HG03521 (cell line): ENCODE measurements at regions not wholly inside any gene's neighbourhood (a gene's known extent, or its start where the extent isn't known, plus 50 kb on each side); places are given as distances from the start of the nearest gene placed in this dataset.
"Not testable (repeated sequence)": the region's sequence is repeated elsewhere in the genome, so short reads cannot be mapped to it uniquely, and the experiment has no call there.

Experiments used
- ATAC-seq: cut with Tn5 transposase; IDR thresholded peaks from one replicate; pipeline ENCODE4 v1.9.1; 2021; ENCODE audit warnings: mild to moderate bottlenecking, moderate library complexity; ENCODE audit not compliant: unreplicated experiment

DNA sequence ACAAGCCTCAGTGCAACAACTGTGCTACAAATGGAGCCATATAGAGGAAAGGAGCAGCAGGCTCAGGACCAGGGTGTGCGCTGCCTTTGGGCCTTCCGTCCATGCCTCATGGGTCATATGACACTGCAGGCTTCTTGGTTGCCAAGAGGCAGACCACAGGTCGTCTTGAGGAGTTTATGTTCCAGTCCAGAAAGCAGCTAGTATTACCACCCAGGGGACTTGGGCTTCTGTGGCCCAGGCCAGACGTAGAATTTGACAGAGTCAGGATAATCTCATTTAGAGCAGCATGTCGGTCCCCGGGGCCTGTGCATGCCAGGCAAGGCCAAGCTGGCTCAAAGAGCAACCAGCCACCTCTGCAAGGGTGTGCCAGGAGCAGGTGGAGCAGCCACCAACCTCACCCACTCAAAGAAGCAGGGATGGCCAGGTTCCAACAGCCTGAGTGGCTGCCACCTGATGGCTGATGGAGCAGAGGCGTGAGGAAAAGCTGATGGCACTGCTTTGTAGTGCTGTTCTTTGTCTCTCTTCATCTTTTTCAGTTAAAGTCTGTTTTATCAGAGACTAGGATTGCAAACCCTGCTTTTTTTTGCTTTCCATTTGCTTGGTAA is 109.1 kb downstream of the CCDC74A start:
- not testable (repeated sequence) for ATAC-seq

DNA sequence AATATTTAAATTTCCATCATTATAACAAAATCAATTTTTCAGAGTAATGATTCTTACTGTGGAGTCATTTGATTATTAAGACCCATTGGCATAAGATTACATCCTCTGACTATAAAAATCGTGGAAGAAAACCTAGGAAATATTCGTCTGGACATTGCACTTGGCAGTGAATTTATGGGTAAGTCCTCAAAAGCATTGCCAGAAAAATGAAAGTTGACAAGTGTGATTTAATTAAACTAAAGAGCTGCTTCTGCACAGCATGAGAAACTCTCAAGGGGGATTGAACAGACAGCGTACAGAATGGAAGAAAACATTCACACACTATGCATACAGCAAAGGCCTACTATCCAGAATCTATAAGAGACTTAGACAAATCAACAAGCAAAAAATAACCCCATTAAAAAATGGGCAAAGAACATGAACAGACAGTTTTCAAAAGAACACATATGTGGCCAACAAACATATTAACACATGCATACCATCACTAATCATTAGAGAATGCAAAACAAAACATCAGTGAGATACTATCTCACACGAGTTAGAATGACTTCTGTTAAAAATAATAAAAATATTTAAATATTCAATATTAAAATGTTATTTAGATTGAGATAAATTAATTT is 111.4 kb downstream of the CCDC74A start:
- ATAC-seq: not testable (repeated sequence)

DNA sequence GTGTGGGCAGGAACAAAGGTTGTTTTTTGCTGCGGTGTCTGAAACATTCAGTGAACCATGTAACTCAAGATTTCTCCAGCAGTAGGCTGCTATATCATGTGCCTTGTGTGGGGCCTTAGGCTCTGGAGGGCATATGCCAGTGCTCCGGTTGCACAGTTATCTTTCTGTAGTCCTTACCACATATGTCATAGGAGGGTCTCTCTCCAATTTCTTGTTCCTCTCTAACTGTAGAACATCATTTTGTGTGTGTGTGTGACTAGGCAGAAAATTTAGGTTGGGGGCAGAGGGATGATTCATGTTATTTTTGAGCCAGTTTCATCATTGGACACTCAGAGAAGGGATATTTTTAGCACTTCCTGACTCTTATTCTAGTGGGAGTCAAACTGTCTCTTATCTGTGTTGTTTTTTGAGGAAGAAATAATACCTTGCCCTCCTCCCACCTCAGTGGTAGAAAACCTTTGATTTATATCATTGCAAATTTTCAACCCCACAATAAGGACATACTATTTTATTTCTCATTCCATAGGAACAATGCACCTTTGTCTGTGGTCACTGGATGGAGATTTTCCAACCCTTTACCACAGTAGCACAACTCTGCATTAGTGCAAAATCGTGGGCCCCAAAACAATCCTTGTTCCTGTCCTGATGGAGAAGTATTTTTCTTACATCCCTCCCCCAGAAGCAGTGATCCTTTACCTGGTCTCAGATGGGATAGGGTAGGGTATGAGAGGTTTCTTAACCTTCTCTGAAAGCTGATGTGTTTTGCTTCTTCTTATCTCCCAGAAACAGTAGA is 113.9 kb downstream of the CCDC74A start:
- no peak for ATAC-seq

DNA sequence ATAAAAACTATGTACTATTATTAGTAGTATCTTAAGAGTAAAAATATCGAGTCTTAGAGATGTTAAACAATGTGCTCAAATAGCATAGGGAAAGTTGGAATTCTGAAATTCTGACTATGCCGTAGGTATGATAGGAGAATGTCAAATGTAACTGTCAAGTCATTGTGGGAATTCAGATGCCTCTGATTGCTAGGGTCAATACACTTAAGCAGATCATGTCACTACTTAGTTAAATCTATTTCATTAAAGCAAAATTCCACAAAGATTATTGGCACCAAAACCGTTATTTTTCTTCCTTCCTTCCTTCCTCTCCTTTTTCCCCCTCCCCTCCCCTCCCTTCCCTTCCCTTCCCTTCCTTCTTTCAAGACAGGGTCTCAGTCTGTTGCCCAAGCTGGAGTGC is 115.5 kb downstream of the CCDC74A start:
- not testable (repeated sequence) for ATAC-seq

DNA sequence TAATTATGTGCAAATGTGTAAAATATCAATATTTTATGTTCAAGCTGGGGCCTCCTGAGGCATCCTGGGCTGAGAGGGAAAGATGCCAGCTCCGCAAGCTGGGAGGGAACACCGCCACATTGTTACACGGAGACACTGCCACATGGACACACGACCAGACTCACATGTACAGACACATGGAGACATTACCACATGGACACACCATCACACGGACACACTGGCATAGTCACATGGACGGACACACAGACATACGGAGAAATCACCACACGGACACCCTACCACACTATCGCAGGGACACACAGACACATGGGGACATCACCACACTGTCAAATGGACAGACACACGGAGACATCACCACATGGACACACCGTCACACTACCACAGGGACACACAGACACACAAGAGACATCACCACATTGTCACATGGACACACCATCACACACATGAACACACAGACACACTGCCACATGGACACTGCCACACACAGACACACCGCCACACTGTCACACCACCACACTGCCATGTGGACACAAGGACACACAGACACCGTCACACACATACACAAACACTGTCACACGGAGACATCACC is 117.6 kb downstream of the CCDC74A start:
- ATAC-seq: no peak

DNA sequence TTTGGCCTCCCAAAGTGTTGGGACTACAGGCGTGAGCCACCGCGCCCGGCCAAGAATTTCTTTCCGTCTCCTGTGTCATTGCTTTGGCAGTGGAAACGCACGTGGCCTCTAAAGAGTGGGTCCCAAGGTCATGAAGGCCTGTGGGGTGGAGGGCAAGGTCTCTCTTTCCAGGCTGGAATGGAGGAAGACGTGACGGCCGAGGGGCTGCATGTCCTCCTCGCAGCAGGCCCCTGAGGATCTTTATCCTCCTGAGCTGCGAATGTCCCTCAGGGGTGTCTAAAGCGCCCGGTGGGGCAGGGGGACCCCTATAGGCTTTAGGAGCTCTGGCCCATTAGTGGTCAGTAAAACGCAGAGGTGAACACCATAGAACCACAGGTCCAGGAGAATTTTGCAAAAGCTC is 118.5 kb downstream of the CCDC74A start:
- ATAC-seq: not testable (repeated sequence)

DNA sequence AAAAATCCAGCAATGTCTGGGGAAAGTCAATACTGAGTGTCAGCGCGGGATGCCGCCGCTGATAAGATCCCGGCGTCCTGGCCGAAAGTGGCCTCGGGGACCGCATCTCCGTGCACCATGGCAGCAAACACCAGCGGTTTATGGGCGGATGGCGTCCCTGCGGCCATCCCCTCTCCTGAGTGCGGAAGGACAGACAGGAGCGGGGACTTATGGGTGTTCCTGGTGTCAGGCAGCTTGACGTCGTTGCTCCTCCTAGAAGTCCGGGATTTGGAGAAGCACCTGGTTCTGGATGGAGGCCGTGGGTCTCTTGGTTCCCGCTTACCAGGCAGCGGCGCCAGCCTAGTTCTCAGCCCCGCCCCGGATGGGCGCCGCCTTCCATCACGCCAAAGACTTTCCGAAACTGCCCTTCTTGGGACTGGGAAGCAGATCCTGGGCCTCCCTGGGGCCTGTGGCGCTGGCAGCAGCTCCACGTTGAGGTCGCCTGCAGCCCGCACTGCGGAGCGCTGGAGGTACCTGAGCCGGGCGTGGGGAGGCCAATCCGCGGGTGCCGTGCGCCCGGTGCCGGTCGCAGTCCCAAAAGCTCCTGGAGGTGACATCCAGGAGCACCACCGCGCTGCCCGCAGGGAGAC is 119.1 kb downstream of the CCDC74A start:
- ATAC-seq: no peak

DNA sequence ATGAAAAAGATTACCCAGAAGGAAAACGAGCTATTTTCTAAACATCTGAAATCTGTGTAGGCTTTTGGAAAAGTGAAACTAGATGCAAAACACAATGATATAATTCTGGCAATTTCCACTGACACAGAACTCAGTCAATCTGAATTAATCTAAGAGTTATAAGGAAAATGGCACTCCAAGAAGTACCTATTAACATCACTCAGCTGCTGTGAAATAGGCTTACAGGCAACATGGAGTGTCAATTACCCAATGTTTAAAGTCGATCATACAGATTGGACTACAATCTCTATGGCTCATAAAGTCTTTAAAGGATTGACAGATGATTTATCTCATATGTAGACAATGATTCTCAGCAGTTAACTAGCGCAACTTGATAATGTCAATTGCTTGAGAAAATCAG is 120.9 kb downstream of the CCDC74A start:
- ATAC-seq: not testable (repeated sequence)

DNA sequence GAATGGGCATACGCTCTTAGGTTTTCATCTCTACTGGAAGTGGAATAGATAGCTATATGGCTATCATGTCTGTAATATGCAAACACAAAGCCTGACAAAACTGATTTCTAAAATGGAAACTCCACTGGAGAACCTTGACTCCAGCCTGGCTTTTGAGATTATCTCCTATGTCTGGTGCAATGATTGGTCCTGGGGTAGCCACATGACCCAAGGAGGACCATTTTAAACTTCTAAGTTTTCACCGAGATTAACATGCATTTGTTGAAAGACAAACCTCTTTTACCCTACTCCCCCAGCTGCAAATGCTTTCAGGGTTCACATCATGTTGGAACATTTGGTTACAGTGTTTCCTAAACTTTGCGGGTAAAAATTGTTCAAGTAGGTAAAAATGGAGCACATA is 124.6 kb downstream of the CCDC74A start:
- not testable (repeated sequence) for ATAC-seq

DNA sequence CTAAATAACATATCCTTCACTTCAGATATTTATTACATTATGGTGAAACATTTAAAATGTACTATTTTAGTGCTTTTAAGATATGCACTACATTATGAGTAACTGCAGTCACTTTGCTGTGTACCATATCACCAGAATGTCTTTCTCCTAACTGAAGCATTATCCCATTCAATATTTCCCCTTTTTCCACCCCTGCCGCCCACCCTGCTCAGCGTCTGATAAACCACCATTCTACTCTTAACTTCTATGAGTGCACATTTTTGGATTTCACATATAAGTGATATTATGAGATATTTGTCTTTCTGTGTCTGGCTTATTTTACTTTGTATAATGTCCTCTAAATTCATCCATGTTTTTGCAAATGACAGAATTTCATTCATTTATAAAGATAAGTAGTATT is 126.4 kb downstream of the CCDC74A start:
- ATAC-seq: not testable (repeated sequence)

DNA sequence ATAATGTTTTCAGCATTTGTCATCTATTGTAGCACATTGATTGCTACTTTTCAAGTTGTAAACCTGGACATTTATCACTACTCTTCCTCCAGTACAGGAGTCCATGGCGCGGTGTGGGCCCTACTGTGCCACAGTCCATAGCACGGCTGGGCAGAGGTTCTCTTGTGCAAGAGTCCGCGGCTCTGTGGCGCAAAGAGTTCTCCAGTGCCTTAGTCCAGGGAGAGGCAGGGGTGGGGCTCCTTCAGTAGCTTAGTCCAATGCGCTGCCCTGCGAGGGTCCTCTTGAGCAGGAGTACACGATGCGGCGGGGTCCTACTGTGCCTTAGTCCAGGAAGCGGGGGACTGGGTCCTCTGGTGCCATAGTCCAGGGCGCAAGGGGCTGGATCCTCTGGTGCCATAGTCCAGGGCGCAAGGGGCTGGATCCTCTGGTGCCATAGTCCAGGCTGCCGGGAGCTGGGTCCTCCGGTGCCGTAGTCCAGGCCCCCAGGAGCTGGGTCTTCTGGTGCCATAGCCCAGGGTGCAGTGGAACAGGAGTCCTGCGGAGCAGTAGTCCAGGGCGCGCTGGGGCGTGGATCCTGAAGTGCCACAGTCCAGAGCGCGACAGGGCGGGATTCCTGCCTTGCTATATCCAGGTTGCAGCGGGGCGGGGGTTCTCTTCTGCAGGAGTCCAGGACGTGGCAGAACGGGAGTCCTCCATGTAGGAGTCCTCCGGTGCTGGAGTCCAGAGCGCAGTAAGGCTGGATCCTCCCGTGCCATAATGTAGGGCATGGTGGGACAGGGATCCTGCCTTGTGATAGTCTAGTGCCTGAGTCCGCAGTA is 129.3 kb downstream of the CCDC74A start:
- ATAC-seq: no peak

DNA sequence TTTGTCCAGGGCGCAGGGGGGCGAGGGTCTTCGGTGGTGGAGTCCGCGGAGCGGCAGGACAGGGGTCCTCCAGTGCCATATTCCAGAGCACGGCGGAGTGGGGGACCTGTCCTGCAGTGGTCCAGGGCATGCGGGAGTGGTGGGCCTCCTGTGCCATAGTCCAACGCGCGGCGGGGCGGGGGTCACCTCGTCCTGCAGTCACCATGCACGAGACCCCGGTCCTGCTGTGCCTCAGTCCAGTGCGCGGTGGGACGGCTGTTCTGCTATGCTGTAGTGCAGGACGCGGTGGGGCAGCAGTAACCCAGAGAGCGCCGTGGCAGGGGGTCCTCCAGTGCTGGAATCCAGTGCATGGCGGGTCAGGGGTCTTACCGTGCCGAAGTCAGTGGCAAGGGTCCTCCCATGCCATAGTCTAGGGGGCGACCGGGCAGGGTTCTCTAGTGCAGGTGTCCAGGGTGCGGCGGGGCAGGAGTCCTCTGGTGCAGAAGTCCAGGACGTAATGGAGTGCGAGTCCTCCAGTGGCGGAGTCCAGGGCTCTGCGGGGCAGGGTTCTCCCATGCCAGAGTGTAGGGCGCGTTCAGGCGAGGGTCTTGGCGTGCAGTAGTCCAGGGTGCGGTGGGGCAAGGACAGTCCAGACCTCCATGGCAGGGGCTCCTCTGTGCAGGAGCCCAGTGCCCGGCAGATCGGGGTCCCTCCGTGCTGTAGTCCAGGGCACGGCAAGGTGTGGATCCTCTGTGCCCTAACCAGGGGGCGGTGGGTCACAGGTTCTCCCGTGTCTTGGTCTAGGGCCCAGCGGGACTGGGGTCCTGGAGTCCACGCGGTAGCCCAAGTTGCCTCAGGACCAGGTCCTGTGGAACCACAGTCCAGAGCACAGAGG is 130.4 kb downstream of the CCDC74A start:
- ATAC-seq: no peak

DNA sequence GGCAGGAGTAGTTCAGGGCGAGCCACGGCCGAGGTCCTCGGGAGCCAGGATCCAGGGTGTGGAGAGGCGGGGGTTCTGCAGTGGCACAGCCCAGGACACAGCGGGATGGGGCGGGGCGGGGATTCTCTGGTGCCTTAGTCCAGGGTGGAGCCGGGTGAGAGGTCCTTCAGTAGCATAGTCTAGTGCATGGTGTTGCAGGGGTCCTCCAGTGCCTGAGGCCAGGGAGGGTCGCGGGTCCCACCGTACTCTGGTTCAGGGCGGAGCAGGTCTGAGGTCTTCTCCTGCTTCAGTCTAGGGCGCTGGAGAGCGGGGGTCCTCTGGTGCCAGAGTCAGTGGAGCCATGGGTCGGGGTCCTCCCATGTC is 131.1 kb downstream of the CCDC74A start:
- no peak for ATAC-seq

DNA sequence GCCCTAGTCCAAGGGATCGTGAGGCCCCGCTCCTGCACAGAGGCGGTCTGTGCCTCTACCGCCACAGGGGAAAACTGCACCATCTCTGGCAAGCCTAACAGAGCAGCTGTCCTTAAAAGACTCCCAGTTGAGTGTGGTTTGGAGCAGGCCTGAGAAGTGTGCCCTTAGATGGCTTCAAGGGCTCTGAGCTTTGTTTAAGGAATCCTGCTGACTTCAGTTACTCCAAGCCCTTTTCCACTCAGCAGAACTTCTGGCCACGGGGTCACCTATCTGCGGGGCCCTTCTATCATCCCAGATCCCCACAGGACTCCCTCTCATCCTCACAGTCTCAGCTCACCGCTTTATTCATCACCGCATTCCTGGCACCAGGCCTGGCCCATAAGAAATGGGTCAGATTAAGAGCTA is 131.5 kb downstream of the CCDC74A start:
- no peak for ATAC-seq

DNA sequence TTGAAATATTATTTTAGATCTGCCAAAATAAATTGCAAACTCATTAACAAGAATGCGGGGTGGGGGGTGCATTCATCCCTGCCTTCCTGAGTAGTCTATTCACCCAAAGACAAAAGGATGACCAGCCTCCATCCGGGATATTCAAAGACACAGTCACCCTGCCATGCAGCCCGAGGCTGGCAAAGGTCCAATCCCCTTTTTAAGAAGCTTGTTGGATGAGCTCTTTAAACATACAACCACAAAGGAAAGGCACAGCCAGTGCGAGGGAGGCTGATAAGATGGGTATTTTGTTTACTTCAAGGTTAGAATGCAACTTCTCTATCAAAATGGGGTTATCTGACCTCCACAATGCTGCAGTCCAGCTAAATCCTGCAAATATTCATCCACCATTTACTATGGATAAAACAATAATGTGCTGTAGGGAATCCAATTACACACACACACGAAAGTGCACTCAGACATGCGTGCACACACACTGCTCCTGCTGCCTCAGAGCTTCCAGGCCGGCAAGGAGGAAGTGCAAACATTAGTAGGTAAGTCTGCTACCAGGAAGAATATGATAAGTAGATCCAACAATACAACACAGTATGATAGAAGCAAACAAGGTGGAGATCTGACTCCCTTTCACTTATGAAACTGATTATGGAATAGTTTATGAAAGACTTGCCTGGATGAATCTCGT is 133.6 kb downstream of the CCDC74A start:
- ATAC-seq: not testable (repeated sequence)

DNA sequence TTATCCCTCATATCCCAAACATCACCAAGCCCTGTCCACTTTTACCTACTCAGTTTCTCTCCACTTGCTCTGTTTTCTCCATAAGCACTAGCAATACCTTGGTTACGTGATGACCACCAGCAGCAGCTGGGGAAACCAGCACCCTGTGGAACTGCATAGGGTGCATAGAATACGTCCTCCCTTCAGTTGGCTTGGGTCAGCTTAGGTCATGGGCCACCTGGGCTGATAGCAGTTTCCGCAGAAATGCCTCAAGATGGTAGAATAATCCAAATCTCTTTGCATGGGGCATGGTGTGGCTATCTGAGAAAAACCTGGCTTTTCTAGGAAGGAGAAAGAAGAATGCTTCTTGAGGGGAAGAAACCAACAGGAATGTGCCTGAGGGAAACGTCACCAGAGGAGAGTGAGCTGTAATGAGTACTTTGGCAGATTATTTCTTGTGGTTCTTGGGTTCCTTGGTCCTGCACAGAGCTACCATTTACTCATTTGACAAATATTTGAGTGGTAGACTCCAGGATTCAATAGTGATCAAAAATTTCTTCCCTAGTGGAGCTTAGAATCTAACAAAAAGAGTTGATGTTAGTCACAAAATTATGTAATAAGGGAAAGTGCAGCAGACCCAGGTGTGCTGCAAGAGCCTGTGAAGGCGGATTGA is 134.3 kb downstream of the CCDC74A start:
- not testable (repeated sequence) for ATAC-seq

DNA sequence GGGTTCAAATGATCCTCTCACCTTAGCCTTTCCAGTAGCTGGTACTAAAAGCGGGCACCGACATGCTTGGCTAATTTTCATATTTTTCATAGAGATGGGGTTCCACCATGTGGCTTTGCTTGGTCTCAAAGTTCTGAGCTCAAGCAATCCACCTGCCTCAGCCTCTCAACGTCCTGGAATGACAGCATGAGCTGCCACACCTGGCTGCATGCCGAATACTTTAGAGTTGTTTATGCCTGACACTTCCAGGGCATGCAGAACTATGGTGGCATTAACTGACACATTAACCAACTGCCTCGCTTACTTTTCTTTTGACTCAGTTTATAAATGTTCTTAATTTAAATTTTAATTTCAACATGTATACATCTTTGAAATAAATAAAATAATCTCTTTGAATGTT is 135.8 kb downstream of the CCDC74A start:
- not testable (repeated sequence) for ATAC-seq

DNA sequence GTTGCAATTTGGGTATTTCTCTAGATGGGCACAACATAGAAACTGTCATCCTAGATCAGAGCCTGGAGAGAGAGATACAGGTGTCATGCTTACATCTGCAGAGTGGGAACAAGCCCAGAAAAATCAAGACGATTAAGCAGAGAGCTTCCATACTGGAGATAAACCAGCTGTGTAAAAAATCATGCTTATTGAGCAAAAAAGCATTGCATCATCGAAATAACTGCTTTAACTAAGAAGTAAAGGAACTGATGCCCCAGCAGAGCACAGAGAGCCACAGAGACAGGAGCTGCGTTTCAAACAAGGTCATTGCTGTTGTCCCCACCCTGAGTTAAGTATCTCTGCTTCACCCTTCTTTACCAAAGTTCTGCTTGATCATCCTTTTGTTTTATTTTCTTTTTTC is 138.0 kb downstream of the CCDC74A start:
- ATAC-seq: not testable (repeated sequence)
